ENCODE measurements at regions not wholly inside any gene's neighbourhood (a gene's known extent, or its start where the extent isn't known, plus 50 kb on each side); places are given as distances from the start of the nearest gene placed in this dataset.

DNA sequence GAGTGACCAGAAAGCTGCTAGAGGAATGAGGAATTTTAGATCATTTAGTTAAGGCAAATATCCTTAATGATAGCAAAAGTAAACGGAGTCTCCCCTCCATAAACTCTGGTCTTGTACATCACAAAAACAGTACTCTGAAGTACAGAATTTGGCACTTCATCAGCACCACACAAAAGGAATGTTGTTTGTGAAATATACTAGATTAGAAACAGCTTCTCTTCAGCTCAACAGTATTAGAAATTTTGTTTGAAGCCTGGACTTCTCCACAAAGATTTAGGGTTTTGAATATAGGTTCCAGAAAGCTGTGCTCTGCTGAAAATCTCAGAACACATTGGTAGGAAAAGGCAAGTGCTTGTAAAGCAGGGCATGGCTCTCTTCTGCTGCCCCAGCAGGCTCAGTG, 135.1 kb upstream of the PTGFR start:
- TF ChIP-seq, protein P1, sequence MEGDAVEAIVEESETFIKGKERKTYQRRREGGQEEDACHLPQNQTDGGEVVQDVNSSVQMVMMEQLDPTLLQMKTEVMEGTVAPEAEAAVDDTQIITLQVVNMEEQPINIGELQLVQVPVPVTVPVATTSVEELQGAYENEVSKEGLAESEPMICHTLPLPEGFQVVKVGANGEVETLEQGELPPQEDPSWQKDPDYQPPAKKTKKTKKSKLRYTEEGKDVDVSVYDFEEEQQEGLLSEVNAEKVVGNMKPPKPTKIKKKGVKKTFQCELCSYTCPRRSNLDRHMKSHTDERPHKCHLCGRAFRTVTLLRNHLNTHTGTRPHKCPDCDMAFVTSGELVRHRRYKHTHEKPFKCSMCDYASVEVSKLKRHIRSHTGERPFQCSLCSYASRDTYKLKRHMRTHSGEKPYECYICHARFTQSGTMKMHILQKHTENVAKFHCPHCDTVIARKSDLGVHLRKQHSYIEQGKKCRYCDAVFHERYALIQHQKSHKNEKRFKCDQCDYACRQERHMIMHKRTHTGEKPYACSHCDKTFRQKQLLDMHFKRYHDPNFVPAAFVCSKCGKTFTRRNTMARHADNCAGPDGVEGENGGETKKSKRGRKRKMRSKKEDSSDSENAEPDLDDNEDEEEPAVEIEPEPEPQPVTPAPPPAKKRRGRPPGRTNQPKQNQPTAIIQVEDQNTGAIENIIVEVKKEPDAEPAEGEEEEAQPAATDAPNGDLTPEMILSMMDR (conservative IDR thresholded peaks at IDR 0.05; ENCODE audit: low read depth, low read length) = no peak
- no peak for TF ChIP-seq EZH2 (IDR thresholded peaks at IDR 0.05; ENCODE audit: low read length, unreplicated experiment)
- no peak for TF ChIP-seq EZH2phosphoT487 (IDR thresholded peaks at IDR 0.05; ENCODE audit: borderline replicate concordance, low read length)

All from PC-3 (cell line).